GM12892 (cell line): ENCODE measurements at regions not wholly inside any gene's neighbourhood (a gene's known extent, or its start where the extent isn't known, plus 50 kb on each side); places are given as distances from the start of the nearest gene placed in this dataset.

Experiments used
- DNase-seq: peaks from one replicate; pipeline ENCODE4 v3.0.0; 2011; ENCODE audit not compliant: insufficient read length
- FAIRE-seq: peaks from 2 replicates; lab custom pipeline; 2011; peaks lifted over from hg19 to GRCh38; lab: Jason Lieb, UNC
- POLR2A ChIP-seq: IDR thresholded peaks from 2 replicates; pipeline ENCODE4 v1.6.1; 2011; ENCODE audit warnings: low read depth, low read length, control low read depth
- POLR2AphosphoS5 ChIP-seq: IDR thresholded peaks from 2 replicates; pipeline ENCODE4 v1.6.1; 2011; ENCODE audit warnings: low read depth, low read length, control low read depth
- TAF1 ChIP-seq: IDR thresholded peaks from 2 replicates; pipeline ENCODE4 v1.6.1; 2011; ENCODE audit warnings: low read depth, mild to moderate bottlenecking, control low read depth, low read length, borderline replicate concordance

- FAIRE-seq: no peak
- TF ChIP-seq POLR2AphosphoS5: no peak
- TF ChIP-seq TAF1: no peak
- no peak for TF ChIP-seq POLR2A
- no peak for DNase-seq
Measured at GRCh38 chr5:88539693-88540365, 271.2 kb upstream of the TMEM161B start.

GRCh38 chr5:88539026-88539425, 270.4 kb upstream of the TMEM161B start:
- no peak for FAIRE-seq
- no peak for TF ChIP-seq POLR2AphosphoS5
- TF ChIP-seq POLR2A: no peak
- TF ChIP-seq TAF1: no peak

GRCh38 chr5:88536146-88536545, 267.5 kb upstream of the TMEM161B start:
- no peak for FAIRE-seq
- TF ChIP-seq POLR2AphosphoS5 (no peak), POLR2A (no peak), TAF1 (no peak)

More at GRCh38 chr5:88539026-88539425, 270.4 kb upstream of the TMEM161B start:
- DNase-seq: no peak

GRCh38 chr5:88524941-88525340, 256.3 kb upstream of the TMEM161B start:
- TF ChIP-seq TAF1: no peak
- TF ChIP-seq POLR2AphosphoS5: no peak
- no peak for TF ChIP-seq POLR2A
- DNase-seq (no peak), FAIRE-seq (no peak)

More at GRCh38 chr5:88536146-88536545, 267.5 kb upstream of the TMEM161B start:
- no peak for DNase-seq

- FAIRE-seq: no peak
Measured at GRCh38 chr5:88519066-88519465, 250.4 kb upstream of the TMEM161B start.

GRCh38 chr5:88518131-88519016, 249.7 kb upstream of the TMEM161B start:
- FAIRE-seq: no peak
- no peak for TF ChIP-seq POLR2A
- TF ChIP-seq TAF1: no peak
- TF ChIP-seq POLR2AphosphoS5: no peak
- DNase-seq: no peak

More at GRCh38 chr5:88519066-88519465, 250.4 kb upstream of the TMEM161B start:
- DNase-seq: no peak
- TF ChIP-seq POLR2A (no peak), POLR2AphosphoS5 (no peak)

- DNase-seq: no peak
- TF ChIP-seq POLR2A: no peak
- TF ChIP-seq POLR2AphosphoS5: no peak
- TF ChIP-seq TAF1: no peak
- no peak for FAIRE-seq
Measured at GRCh38 chr5:88515881-88516819, 247.5 kb upstream of the TMEM161B start.

GRCh38 chr5:88515068-88515467, 246.4 kb upstream of the TMEM161B start:
- FAIRE-seq (no peak), DNase-seq (no peak)
- TF ChIP-seq POLR2A (no peak), TAF1 (no peak), POLR2AphosphoS5 (no peak)

GRCh38 chr5:88509403-88509802, 240.8 kb upstream of the TMEM161B start:
- FAIRE-seq (no peak), DNase-seq (no peak)
- TF ChIP-seq POLR2A: no peak
- TF ChIP-seq TAF1: no peak
- no peak for TF ChIP-seq POLR2AphosphoS5

- DNase-seq (no peak), FAIRE-seq (no peak)
- TF ChIP-seq POLR2A (no peak), POLR2AphosphoS5 (no peak), TAF1 (no peak)
Measured at GRCh38 chr5:88507261-88507660, 238.6 kb upstream of the TMEM161B start.

- DNase-seq (no peak), FAIRE-seq (no peak)
- TF ChIP-seq POLR2A (no peak), POLR2AphosphoS5 (no peak), TAF1 (no peak)
Measured at GRCh38 chr5:88503406-88503805, 234.8 kb upstream of the TMEM161B start.
